NCI-H2196 (cell line): ENCODE measurements at regions not wholly inside any gene's neighbourhood (a gene's known extent, or its start where the extent isn't known, plus 50 kb on each side); places are given as distances from the start of the nearest gene placed in this dataset.
"Not testable (repeated sequence)": the region's sequence is repeated elsewhere in the genome, so short reads cannot be mapped to it uniquely, and the experiment has no call there.

Experiments
- DNase-seq: peaks from one replicate; lab custom pipeline; 2025; ENCODE audit not compliant: unreplicated experiment; lab: John Stamatoyannopoulos, UW

- DNase-seq, result no peak
These were observed 132.3 kb upstream of the NR3C2 start for GRCh38 chr4:148574502-148574901.

- no peak for DNase-seq
These were observed 131.9 kb upstream of the NR3C2 start for GRCh38 chr4:148574066-148574465.

GRCh38 chr4:148573296-148573695 lies 131.1 kb upstream of the NR3C2 start:
- DNase-seq, result no peak

GRCh38 chr4:148565801-148566200 lies 123.6 kb upstream of the NR3C2 start:
- DNase-seq, result no peak

- DNase-seq, result no peak
These were observed 121.5 kb upstream of the NR3C2 start for GRCh38 chr4:148563684-148564083.

GRCh38 chr4:148561467-148561866 lies 119.3 kb upstream of the NR3C2 start:
- DNase-seq, result no peak

GRCh38 chr4:148557793-148558192 lies 115.6 kb upstream of the NR3C2 start:
- DNase-seq, result no peak

- no peak for DNase-seq
These were observed 108.6 kb upstream of the NR3C2 start for GRCh38 chr4:148550788-148551187.

GRCh38 chr4:148542922-148543623 lies 100.9 kb upstream of the NR3C2 start:
- no peak for DNase-seq

GRCh38 chr4:148540622-148541326 lies 98.6 kb upstream of the NR3C2 start:
- DNase-seq, result no peak

GRCh38 chr4:148539387-148539786 lies 97.2 kb upstream of the NR3C2 start:
- no peak for DNase-seq

GRCh38 chr4:148533851-148534250 lies 91.6 kb upstream of the NR3C2 start:
- DNase-seq, result not testable (repeated sequence)

- no peak for DNase-seq
These were observed 87.9 kb upstream of the NR3C2 start for GRCh38 chr4:148530114-148530513.

GRCh38 chr4:148527571-148527970 lies 85.4 kb upstream of the NR3C2 start:
- no peak for DNase-seq

GRCh38 chr4:148522995-148523394 lies 80.8 kb upstream of the NR3C2 start:
- DNase-seq, result no peak

GRCh38 chr4:148515248-148515647 lies 73.0 kb upstream of the NR3C2 start:
- DNase-seq, result no peak

- no peak for DNase-seq
These were observed 72.4 kb upstream of the NR3C2 start for GRCh38 chr4:148514581-148514980.

- DNase-seq, result no peak
These were observed 71.8 kb upstream of the NR3C2 start for GRCh38 chr4:148514041-148514440.

- no peak for DNase-seq
These were observed 68.0 kb upstream of the NR3C2 start for GRCh38 chr4:148510211-148510610.

- no peak for DNase-seq
These were observed 61.5 kb upstream of the NR3C2 start for GRCh38 chr4:148503681-148504080.

- DNase-seq, result no peak
These were observed 55.0 kb upstream of the NR3C2 start for GRCh38 chr4:148497258-148497657.

GRCh38 chr4:148495463-148495862 lies 53.2 kb upstream of the NR3C2 start:
- no peak for DNase-seq
